Tibial artery (tissue), 4 donors: ENCODE measurements at regions not wholly inside any gene's neighbourhood (a gene's known extent, or its start where the extent isn't known, plus 50 kb on each side); places are given as distances from the start of the nearest gene placed in this dataset.

Experiments used
- DNase-seq, 2 donors: peaks; one replicate each; pipeline ENCODE4 v3.0.0-alpha.2; 2019
- H3K27ac ChIP-seq, 2 donors: fragments of 200-600 bp; sonication (generic) in 1 of 2; 1 replicate in 1 of 2; 2 replicates in 1 of 2; pipeline ENCODE4 v1.5.1; 2018 to 2019; ENCODE audit warnings: mild to moderate bottlenecking in 1 of 2
- H3K27me3 ChIP-seq, 2 donors: fragments of 200-600 bp; sonication (generic) in 1 of 2; one replicate each; pipeline versions ENCODE4 v1.5.1 to v1.6.0; 2016 to 2019
- H3K36me3 ChIP-seq, 3 donors: fragments of 200-600 bp; sonication (generic) in 2 of 3; one replicate each; pipeline ENCODE4 v1.5.1; 2016 to 2019; ENCODE audit warnings: mild to moderate bottlenecking in 2 of 3
- H3K4me1 ChIP-seq, 4 donors: fragments of 200-600 bp; sonication (generic) in 2 of 4; 1 replicate in 3 of 4; 2 replicates in 1 of 4; pipeline ENCODE4 v1.5.1; 2016 to 2019
- H3K4me3 ChIP-seq, 2 donors: fragments of 200-600 bp; sonication (generic) in 1 of 2; 1 replicate in 1 of 2; 2 replicates in 1 of 2; pipeline ENCODE4 v1.5.1; 2018 to 2019; ENCODE audit warnings: mild to moderate bottlenecking in 2 of 2
- H3K9me3 ChIP-seq, 3 donors: fragments of 200-600 bp; sonication (generic) in 1 of 3; one replicate each; pipeline ENCODE4 v1.5.1; 2016 to 2019
- CTCF ChIP-seq, 2 experiments: fragments of 200-600 bp in 1 of 2; fragments of 450-650 bp in 1 of 2; IDR thresholded peaks; one replicate each; pipeline ENCODE4 v1.5.1; 2017 to 2019; ENCODE audit warnings: antibody characterized with exemption in 2 of 2, mild to moderate bottlenecking in 1 of 2, moderate library complexity in 1 of 2
- intact Hi-C: fragments of 100-400 bp; cut with DNase I; formaldehyde crosslinking; loops from one replicate; pipeline ENCODE4 v1.15.0; 2023; ENCODE audit warnings: low total_unique reads

DNA sequence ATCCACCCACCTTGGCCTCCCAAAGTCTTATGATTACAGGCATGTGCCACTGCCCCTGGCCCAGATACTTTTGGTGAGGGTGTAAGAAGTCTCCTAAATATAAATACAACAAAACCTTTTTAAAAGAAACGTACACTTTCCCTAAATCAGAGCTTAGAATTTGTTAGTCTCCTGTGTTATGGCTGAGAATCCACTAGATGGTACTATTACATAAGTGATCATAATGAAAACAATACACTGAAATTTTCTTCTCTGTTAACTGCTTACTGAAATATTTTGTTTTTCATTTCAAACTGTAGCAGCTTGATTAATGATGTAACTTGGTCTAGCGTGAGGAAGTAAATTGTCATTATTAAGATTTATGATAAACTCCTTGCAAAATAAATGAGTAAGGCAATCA, 74.8 kb upstream of the FAM98A start:
- Histone ChIP-seq H3K9me3 (no peaks in the 10 kb centered on the region), H3K27ac (no peak overlapping the region), H3K36me3 (no peaks in the 10 kb centered on the region), H3K27me3 (no peaks in the 10 kb centered on the region), H3K4me3 (no peak overlapping the region), H3K4me1 (no peaks in the 10 kb centered on the region)
- TF ChIP-seq CTCF (IDR thresholded peaks at IDR 0.05): peak in 1 of 2 experiments; percentile 30
- intact Hi-C loops: no loop called here
- no peak for DNase-seq

DNA sequence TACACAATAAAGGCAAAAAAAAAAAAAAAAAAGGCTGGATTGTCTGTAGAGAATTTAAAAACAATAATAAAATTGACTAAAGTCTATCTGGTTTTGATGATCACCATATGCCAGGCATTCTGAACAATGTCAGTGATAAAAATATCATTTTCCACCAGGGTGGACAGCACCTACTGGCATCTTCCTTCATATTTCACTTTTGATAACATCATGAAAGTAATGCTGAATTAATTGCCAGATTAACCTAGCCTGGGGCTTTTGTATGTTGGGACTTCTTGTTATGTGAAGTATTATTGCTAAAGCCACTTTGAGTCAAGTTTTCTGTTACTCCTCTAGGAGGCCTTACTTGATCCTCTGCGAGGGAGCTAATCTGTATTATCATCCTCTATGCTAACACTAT, 73.8 kb upstream of the FAM98A start:
- H3K36me3 ChIP-seq: no peaks in the 10 kb centered on the region
- H3K27me3 ChIP-seq: no peaks in the 10 kb centered on the region
- intact Hi-C loops: no loop called here
- no peak for DNase-seq
- H3K4me3 ChIP-seq: no peak overlapping the region
- no peak overlapping the region for H3K27ac ChIP-seq
- no peak for TF ChIP-seq CTCF (IDR thresholded peaks at IDR 0.05)
- no peaks in the 10 kb centered on the region for H3K9me3 ChIP-seq
- no peaks in the 10 kb centered on the region for H3K4me1 ChIP-seq

- no peaks in the 10 kb centered on the region for H3K36me3 ChIP-seq
- no peak overlapping the region for H3K4me3 ChIP-seq
- intact Hi-C loops: no loop called here
- no peak for TF ChIP-seq CTCF (IDR thresholded peaks at IDR 0.05)
- H3K4me1 ChIP-seq: no peaks in the 10 kb centered on the region
- DNase-seq: no peak
- no peak overlapping the region for H3K27ac ChIP-seq
- no peaks in the 10 kb centered on the region for H3K9me3 ChIP-seq
- H3K27me3 ChIP-seq: no peaks in the 10 kb centered on the region
Observed at GRCh38 chr2:33672389-33672788, 73.3 kb upstream of the FAM98A start.

DNA sequence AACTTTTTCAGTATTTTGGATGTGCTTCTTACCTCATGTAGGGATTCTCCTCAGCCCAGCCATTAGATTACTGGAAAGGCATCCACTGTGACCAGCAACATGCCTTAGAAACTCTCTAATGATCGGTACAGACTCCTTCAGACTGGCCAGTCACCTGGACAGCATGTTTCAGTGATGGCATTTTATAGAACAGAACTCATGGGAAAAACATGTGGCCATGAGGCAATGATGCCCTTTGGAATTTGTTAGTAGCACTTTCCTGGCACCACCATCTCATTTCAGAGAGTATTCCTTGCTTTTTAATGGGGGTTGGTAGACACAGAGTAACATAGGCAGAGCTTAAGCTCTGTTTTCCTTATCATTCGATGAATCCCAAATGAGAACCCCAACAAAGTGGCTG, 72.1 kb upstream of the FAM98A start:
- Histone ChIP-seq H3K9me3 (no peaks in the 10 kb centered on the region), H3K4me3 (no peak overlapping the region), H3K27me3 (no peaks in the 10 kb centered on the region), H3K4me1 (no peaks in the 10 kb centered on the region), H3K36me3 (no peaks in the 10 kb centered on the region), H3K27ac (no peak overlapping the region)
- intact Hi-C loops: no loop called here
- DNase-seq: no peak
- TF ChIP-seq CTCF (IDR thresholded peaks at IDR 0.05): no peak

DNA sequence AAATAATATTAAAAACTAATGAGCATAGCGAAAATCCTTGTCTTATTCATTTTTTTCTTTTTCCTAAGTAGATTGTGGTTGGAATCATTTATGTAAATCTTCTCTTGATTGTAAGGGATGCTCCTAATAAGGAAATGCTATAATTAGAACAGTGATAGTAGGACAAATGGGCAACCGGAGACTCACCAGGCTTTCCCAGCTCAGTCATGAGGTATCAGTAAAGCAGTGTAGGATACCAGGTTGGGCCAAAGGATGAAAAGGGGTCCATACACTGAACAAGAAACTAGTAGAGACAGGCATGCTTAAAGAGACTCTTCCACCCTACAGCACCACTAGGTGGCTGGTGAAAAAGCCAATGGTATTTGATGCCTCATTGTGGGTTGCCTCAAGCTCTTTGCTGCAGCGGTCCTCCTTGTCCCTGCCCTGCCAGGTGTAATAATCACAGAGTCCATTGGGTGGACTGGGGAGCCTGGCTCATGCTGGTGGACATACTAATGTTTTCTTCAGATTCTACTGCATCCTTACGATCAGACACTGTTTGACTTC, 71.4 kb upstream of the FAM98A start:
- intact Hi-C loops: no loop called here
- Histone ChIP-seq H3K4me1 (no peaks in the 10 kb centered on the region), H3K9me3 (no peaks in the 10 kb centered on the region), H3K36me3 (no peaks in the 10 kb centered on the region), H3K4me3 (no peak overlapping the region), H3K27ac (no peak overlapping the region), H3K27me3 (no peaks in the 10 kb centered on the region)
- no peak for DNase-seq
- no peak for TF ChIP-seq CTCF (IDR thresholded peaks at IDR 0.05)

DNA sequence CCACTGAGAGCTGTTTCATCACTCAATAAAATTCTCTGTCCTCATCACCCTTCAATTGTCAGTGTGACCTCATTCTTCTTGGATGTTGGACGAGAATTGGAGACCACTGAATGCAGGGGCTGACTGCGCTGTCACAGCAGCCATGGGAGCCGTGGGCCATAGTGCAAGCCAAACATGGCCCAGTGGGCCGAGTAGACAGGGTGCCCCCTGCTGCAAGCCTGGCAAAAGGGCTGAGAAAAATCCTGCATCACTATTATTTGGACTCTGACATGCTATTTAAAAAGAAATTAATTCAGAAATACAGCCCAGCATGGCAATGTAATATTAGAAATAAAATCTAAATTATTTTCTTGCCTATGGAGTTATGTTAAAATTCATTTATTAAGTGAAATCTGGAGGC, 67.8 kb upstream of the FAM98A start:
- H3K4me3 ChIP-seq: no peak overlapping the region
- H3K36me3 ChIP-seq: no peaks in the 10 kb centered on the region
- TF ChIP-seq CTCF (IDR thresholded peaks at IDR 0.05): no peak
- no peak overlapping the region for H3K27ac ChIP-seq
- no peaks in the 10 kb centered on the region for H3K9me3 ChIP-seq
- no peak for DNase-seq
- no peaks in the 10 kb centered on the region for H3K4me1 ChIP-seq
- intact Hi-C loops: no loop called here
- H3K27me3 ChIP-seq: no peaks in the 10 kb centered on the region
